ENCODE measurements at regions not wholly inside any gene's neighbourhood (a gene's known extent, or its start where the extent isn't known, plus 50 kb on each side); places are given as distances from the start of the nearest gene placed in this dataset.

GRCh38 chr19:31125071-31125470 is 224.2 kb downstream of the TSHZ3 start:
- H3K36me3 Mint-ChIP-seq (ENCODE audit: insufficient read depth in 1 of 3, low read depth in 3 of 3), result peaks cover 0 to 4% (median 0%) of the 10 kb centered on the region in 3 experiments; a peak in 2 of 7 replicates
- Histone ChIP-seq H2BK5ac (ENCODE audit: insufficient read length, low read length) (no peak overlapping the region), H3K9me3 (ENCODE audit: control insufficient read depth, low read depth, low read length) (no peaks in the 10 kb centered on the region), H3K27me3 (ENCODE audit: insufficient read depth, low read length) (no peaks in the 10 kb centered on the region), H3T11ph (ENCODE audit: low read length) (no peak overlapping the region), H4K91ac (ENCODE audit: insufficient read length, low read depth, low read length) (no peak overlapping the region), H2AK5ac (ENCODE audit: insufficient read length, low read length) (no peak overlapping the region), H2BK120ac (ENCODE audit: low read depth, low read length, poor library complexity, severe bottlenecking) (no peak overlapping the region), H3K14ac (ENCODE audit: insufficient read depth, low read length) (no peak overlapping the region), H2BK12ac (ENCODE audit: insufficient read length, low read depth, low read length) (no peak overlapping the region), H3K27ac (ENCODE audit: insufficient read length, low read depth, low read length) (no peak overlapping the region), H3K4ac (ENCODE audit: low read depth, low read length) (no peak overlapping the region), H3K23ac (ENCODE audit: insufficient read length, low read depth, low read length) (no peak overlapping the region), H2AFZ (ENCODE audit: low read length) (no peak overlapping the region), H3K79me2 (ENCODE audit: insufficient read depth, low read length) (no peaks in the 10 kb centered on the region), H3K79me1 (ENCODE audit: insufficient read depth, low read depth, low read length, poor library complexity, severe bottlenecking) (no peaks in the 10 kb centered on the region), H3K18ac (ENCODE audit: insufficient read length, low read depth, low read length) (no peak overlapping the region), H2BK15ac (ENCODE audit: low read depth, low read length) (no peak overlapping the region), H3K4me1 (ENCODE audit: insufficient read depth, low read length) (no peaks in the 10 kb centered on the region), H3K9ac (ENCODE audit: extremely low read depth, insufficient read length, low read length) (no peak overlapping the region), H4K8ac (replicated peaks; ENCODE audit: insufficient read length, low read depth, low read length) (no peak overlapping the region), H4K20me1 (ENCODE audit: control insufficient read depth, insufficient read depth, insufficient read length) (no peaks in the 10 kb centered on the region), H4K5ac (ENCODE audit: insufficient read length, low read depth, low read length) (no peak overlapping the region), H3K4me2 (ENCODE audit: insufficient read depth, insufficient read length, low read length) (no peak overlapping the region), H3K23me2 (ENCODE audit: insufficient read length, low read depth, low read length, poor library complexity, severe bottlenecking) (no peaks in the 10 kb centered on the region), H2BK20ac (ENCODE audit: low read depth, low read length, poor library complexity, severe bottlenecking) (no peak overlapping the region), H3K56ac (ENCODE audit: insufficient read length, low read depth, low read length) (no peak overlapping the region)
- H3K4me1 Mint-ChIP-seq, result peaks cover 2 to 7% of the 10 kb centered on the region in 2 experiments; a peak in 3 of 4 replicates
- WGBS (ENCODE audit: extremely low coverage, insufficient read length, low lambda C conversion rate), result no CpG with 5 or more reads among the region's 5 CpGs
- no peaks in the 10 kb centered on the region; the same call in 1 of the 2 replicates for H3K27me3 Mint-ChIP-seq (ENCODE audit: low read depth)
- TF ChIP-seq CTCF (conservative IDR thresholded peaks at IDR 0.05), result no peak
- no peak for DNase-seq
- H3K27ac Mint-ChIP-seq, result no peak overlapping the region
- peaks cover 0 to 3% of the 10 kb centered on the region in 2 experiments; a peak in 3 of 5 replicates for H3K9me3 Mint-ChIP-seq
- H3K4me3 Mint-ChIP-seq, result no peak overlapping the region

Measured in H9 (cell line).